Stimulated activated CD8-positive, alpha-beta memory T cell treated with anti-CD3 and anti-CD28 coated beads, Interleukin-7, amount 100 ng/mL, for 24 hours (primary cell): ENCODE measurements at regions not wholly inside any gene's neighbourhood (a gene's known extent, or its start where the extent isn't known, plus 50 kb on each side); places are given as distances from the start of the nearest gene placed in this dataset.

Experiments
- DNase-seq: peaks from one replicate; pipeline ENCODE4 v3.0.0-alpha.2; 2020; ENCODE audit warnings: low read depth

DNA sequence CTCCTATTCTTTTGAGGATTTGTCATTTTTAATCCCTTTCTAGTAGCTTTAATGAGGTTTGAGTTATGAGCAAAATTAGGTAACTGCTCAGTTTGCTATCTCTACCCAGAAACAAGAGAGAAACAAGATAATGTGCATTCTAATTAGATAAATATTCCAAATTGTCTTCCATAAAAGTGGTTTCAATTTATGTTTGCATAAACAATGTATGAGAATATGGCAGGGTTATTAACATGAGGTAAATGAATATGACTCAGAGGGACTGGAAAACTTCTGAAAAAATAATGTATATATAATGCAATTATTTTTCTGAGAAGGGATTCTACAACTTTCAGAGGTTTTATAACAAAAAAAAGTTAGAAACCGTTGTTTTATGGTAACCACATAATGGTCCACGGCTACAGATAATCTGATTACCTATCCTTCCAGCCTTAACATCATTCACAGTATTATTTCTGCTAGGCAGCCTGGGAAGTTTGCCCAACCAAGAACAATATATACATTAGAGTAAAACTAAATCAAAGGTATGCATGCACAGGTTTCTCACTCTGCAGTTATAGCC lies 101.2 kb downstream of the CRPPA start:
- no peak for DNase-seq

DNA sequence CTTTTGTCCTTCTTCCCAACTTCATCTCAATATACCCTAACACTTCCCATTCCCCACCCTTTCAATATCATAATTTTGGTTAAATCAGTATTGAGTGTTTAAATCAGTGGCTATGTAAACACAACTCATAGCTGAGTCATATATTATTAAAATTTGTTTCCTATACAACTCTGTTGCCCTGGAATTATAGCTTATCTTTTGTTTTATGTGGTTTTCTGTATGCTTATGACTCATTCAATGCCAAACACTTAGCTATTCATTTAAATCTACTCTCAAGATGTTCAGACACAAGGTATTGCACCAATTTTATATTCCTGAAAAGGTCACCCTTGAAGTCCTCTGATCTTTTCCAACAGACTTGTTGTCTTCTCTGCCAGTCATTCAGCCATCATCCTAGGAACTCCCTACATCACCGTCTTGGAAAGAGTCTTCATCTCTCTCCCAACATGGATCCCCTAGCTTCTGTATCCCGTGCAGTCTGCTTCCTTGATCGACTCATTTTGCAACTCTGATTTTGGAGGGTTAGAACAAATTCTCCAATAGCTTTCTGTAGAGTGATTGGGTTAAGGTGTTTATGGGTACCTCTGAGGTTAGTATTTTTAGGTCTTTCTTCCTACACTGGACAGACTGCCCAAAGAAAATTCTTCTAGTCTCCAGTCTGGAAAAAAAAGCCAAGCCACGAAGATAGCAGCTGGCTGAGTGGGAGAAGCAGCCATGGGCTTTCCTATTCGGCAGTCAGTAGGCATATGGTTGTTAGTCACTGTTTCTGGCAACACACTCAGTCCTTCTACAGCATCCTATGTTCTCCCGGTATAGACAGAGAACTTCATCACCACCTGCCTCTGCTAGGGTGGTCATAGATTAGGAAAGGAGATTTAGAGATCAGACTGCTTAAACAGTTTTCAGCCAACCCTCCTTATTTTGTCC lies 102.1 kb downstream of the CRPPA start:
- DNase-seq, result no peak

DNA sequence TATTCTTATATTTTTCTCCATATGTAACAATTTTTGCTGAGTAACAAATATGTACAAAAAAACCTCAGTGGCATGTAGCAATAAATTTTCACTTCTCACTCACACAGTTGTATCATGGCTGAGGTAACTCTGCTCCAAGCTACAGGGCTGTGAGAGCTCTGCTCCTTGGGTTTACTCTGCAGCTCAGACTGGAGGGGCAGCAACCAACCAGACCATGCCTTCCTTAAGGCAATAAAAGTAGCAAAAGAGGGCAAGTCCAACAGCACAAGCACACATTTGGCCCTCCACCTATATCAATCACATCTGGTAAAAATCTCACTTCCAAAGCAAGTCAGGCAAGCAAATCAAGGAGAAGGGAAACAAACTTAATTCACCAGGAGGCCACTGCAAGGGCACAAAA lies 102.9 kb downstream of the CRPPA start:
- DNase-seq, result no peak

DNA sequence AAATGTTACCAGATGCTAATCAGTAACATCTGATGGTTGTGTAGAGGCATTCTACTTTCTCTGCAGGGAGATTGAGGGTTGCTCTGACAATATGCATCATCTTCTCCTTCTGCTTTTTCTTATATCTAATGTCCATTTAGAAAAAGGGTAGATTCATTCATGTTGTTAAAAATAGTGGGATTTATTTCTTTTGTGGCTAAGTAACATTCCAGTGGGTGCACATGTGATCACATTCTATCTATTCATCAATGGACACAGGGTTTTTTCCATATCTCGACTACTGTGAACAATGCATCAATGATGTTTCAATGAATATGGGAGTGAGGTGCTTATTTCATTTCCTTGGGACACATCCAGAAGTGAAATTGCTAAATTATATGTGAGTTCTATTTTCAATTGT lies 103.9 kb downstream of the CRPPA start:
- no peak for DNase-seq

DNA sequence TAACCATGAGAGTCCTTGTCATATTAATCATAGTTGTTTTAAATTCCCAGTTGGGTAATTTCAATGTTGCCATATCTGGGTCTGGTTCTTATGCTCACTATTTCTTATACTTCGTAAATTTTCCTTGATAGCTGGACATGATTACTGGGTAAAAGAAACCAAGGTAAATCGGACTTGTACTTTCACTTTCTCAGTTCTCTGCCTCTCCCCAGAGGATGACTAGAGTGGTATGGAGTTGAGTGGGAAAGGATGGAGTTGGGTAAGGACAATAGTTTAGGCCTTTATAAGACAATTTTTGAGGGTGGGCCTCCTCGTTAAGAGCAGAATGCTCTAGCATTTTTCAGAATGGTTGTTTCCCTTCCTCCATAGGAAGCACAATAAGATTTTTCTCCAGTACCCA lies 106.1 kb downstream of the CRPPA start:
- DNase-seq, result no peak

DNA sequence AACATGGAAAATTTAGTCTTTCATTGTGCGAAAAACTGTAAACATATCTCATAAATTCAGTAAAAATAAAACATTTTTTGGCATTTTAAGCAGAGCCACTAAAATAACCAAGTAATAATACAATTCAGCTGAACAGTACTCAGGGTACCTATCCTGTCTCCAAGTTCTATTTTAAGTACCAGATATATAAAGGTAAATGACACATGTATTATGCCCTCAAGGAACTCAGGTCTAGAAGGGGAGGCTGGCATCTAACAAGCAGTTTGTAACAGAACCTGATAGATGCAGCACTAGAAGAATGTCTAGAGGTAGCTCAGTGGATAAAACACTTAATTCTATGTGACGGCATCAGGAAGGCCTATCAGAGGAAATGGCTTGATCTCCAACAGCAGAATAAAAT lies 112.2 kb downstream of the CRPPA start:
- no peak for DNase-seq

DNA sequence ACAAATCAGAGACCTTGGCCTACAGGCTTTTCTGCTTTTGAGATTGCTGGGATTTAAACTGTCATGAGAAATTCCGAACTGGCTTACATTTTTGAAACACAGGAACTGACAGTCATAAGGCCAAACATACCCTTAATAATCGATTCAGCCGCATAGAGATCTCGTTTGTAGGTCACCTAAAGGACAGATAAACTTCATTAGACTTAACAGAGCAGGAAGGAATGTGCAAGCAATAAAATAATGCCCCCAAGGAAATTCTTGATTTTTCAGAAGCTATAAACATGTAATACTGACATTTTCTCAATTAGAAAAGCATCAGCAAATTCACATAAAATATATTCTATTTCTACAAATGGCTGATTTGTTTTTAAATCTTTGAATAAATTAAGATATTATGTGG lies 120.0 kb downstream of the CRPPA start:
- DNase-seq, result no peak

DNA sequence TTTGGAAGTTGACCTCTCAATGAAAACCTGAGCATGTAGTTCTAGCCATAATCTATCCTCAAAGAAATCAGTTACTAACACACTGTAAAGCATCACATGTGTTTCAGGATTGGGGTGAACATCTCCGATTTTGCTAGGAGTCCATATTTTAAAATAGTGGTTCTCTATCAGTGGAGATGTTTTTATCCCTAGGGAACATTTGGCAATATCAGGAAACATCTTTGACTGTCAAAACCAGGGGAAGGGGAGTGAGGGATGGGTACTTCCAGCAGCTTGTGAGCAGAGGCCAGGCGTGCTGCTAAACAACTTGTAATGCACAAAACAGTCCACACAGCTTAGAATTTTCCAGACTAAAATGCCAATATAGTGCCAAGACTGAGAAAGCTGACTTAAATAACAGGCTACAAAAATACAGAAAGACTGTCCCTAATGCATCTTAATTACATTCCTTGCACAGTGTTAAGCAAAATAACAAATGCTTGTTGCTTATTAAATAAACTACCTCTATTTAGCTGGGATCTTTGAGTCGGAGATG lies 120.9 kb downstream of the CRPPA start:
- no peak for DNase-seq

DNA sequence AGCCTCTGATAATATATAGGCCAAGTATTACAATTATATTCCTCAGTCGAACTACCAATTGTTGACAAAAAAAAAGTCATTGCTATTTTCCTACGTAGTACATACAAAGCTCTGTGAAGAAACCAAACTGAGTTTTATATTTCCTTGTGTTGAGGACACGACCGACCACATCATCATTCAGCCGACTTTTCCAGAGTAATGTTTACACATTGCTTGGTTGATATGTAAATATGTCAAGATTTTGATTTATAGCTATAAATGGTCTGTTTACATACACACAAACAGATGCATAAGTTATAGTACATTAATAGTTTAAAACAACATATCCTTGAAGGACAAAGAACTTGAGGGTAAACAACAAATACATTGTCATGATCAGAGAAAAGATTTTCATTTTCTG lies 121.5 kb downstream of the CRPPA start:
- DNase-seq, result no peak

DNA sequence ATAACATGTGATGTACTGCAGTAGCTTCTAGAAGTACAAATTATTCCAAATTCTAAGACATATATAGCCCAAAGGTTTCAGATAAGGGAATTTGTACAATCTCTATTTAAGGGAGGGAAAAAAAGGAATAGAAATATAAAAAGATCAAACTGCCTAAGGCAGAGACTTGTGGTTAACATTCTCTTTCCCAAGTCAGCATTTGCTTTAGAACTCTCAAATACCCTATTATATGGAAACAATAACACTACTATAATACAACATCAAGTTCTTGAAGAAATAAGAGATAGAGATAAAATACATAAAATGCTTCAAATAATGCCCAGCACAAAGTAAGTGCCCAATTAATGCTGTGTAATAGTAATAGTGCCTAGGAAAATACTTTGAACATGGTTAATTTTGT lies 123.1 kb downstream of the CRPPA start:
- no peak for DNase-seq

DNA sequence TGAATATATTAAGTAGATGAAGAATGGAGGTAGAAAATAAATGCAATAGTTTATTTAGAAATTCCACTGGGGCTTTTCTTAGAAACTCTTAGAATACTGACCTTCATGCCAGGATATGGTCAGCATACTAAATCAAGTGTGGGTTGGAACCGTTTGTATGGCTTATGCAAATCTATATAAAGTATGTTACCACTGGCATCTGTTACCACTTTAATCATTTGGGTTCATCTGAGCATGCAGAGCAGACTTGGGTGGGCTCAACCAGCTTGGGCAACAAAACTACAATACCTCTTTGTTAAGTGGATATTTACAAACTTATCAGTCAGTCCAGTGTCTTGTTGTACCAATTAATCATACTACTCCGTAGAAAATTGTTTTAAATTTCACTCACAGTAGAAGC lies 125.8 kb downstream of the CRPPA start:
- no peak for DNase-seq

DNA sequence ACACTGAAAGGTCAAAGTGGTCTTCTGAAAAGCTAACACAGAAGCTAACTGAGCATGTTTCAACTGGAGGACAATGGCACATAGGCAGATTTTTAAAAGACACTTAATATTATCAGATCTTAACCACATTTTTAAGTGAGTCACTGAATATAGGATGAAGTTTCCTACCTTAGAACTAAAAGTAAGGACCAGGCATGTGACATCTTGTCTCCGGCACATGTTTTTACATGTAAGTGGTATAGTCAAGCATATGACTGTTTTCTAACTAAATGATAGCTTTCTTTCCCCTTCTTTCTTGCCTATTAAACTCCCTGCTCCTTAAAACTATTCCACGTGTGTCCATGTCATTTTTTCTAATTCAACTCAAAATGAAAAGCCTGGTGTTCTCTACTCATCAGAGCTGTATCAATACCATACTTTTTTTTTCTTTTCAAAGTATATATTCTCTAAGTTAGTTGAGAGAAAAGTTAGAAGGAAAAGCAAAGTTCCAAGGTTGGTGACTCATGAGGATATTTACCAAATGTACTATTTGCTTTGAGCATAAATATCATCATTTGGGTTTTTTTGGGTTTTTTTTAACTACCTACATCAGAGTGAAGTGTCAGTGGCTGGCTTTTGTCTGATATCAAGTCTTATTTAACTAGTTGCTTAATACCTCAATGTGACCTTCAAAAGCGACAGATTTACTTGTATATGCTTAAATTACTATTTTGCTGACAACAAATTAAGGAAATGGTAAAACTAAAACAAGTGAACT lies 127.5 kb downstream of the CRPPA start:
- DNase-seq, result no peak

DNA sequence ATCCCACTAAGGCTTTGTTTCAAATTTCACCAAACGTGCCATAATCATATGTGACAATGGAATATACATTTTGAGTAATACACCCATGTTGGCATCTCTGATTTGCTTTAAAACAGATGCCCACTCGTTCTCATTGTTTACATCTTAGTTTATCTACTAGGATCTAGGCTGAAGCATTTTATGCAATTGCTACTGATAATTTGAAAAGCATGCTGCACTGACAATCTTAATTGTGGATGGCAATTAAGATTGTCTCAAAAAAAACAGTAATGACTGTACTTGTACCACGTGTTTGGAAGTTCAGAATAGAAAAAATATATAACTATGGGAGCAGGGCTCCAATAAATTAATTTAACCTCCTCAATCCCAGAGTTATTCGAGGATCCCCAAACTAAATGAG lies 136.8 kb downstream of the CRPPA start:
- no peak for DNase-seq

DNA sequence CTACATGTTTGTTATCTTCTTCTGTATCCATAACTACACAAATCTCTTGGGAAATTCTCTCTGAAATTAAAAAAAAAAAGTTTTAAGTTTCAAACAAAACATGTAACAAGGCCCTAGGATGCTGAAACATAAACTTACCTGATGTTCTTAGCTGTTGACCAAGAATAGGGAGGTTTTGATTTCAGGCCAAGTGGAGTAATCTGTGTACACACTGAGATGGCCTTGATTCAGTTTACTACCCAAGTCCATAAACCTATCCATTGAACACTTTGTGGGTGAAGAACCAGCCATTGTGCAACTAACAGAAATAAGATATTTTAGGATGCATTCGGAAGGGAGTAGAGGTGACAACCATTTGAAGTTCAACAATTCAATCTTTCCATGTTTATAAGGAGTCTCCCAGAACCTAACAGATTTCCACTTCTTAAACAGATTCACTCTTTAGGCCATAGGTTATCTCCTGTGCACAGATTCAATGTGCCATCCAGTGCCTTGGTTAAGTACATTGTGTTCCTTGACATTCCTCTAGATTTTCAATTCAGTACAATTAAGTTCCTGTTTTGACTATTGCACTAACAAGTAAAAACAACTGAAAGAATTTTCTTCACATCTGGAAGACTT lies 143.1 kb downstream of the CRPPA start:
- no peak for DNase-seq

DNA sequence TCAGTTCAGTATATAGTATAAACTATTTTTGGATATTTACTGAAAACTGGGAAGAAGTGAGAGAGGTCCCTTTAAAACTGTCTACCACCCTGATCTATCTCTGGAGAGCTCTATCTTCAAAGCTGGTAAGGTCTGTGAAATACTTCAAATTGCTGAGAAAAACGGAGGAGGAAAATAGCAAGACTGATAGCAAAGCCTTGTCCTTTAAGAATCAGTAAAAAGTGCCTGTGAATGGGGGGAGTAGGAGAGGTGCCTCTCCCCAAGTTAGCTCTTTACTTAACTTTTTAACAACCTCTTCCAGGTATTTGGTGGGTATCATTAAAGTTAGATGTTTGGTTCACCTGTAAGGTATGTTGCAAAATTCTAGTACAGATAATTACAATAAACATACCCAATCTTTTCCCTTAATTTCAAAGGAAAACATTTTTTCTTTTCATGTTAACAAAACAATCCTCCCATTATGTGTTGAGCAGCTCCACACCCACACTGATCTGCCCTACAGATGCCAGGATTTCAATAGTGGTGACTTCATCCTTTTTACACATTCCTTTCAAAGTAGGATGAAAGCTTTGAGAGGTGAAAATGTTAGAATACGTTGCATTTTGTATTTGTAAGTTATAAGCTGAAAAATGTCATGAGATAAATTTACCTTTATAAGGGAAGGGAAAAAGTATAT lies 149.2 kb downstream of the CRPPA start:
- DNase-seq, result no peak

DNA sequence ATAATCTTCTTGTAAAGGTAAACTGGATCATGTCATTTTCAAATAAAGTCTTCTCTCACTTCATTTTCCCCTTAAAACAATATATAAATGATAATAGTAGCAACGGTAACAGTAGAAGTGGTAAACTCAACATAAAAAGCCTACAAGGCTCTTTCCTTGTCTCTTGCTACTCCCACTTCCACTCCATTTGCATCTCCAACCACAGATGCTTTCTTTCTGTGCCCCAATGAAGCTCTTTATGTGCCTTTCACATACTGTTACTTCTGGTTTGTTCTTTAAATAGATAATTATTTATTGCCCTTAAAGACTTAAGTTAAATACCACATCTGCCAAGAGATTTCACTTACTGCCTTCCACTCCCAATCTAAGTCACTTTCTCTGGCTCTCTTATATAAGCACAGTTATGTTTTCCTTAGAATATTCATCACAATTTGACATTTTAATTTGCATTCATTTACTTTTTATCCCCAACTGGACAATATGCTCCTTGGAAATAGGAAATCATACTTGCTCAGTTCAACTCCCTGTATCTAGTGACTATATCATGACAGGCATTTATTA lies 149.9 kb downstream of the CRPPA start:
- DNase-seq, result no peak

DNA sequence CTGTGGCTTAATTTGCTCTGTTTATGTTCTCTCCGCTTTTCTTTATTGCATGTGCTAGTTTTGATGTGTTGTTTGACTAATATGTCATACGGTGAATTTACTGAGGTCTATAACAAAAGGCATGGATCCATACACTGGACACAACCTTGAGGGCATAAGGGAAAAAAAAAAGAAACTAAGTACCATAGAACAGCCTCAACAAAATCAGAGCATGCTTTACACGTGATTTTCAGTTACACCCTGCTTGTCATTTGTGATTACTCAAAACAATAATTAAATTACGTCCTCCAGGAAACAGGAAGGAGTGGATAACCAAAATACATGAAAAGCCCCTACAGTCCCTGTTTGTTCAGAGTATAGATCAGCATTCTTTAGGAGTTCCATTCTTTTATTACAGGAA lies 150.5 kb downstream of the CRPPA start:
- DNase-seq, result no peak

DNA sequence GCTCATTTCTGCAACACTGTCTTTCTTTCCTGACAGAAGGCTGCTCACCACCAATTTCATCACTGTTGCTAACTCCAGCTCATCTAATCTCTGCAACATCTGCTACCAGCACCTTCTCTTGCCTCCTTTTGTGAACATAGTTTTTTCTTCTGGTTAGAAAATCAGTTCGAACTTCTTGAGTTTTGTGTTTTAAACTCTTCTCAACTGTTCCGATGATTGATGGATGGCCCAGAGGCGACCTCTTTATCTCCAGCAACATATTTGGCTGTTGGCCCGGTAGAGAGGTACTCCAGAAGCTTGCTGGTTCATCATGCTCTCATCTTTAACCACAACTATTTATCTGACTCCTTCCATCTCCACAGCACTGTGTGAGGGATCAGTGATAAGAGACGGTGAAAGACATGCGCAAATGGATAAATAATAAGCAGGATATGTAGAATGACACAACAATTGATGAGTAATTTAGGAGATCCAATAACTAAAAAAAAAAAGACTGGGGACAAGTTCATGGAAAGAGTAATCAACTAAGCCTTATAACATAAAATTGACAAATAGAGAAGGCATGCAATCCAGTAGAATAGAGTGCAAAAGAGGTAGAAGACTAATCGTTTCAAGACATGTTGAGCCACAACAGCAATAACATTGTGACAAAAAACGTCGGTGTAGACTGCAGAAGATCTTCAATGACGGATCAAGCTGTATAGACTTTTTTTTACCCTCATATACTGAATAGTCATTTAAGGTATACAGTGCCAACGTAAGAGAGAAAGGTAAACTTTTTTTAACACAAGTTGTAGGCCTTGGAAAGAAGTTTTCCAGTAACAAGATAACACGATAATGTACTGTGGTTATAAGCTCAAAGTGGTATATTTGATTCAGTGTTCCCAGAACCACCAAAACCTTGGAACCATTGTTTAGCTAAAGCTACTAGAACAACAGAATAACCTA lies 152.2 kb downstream of the CRPPA start:
- DNase-seq, result no peak

DNA sequence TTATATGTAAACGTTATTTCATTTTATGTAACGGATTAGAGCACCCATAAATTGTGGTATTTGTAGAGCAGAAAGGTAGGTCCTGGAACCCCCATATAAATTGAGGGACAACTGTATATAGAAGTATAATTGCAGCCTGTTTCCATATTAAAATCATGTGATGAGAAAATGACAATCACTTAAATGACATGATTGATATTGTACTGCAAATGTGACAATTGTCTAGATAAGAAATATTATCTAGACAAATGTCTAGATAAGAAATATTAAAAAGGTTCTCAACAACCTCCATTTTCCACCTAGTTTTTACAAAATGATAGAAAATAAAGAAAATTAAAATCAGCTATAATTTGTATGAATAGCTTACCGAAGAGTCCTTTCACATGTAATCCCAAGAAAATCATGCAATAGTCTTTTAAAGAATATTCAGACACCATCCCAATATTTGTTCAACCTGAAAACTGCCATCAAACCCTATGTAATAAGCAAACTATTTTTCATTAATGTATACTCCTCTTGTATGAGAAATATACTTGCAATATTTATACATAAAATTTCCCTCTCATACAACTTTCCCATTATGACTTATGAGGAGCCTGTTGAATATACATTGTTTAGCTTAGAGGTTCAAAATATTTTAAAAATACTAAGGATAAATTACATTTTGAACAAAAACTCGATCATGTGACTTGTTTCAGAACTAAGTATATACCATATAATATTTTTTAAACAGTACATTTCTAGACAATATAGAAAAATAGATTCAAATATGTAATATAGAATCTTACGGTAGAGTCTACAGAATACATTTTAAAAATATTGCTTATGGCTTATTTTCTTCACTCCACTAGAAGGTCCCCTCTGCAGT lies 153.2 kb downstream of the CRPPA start:
- DNase-seq, result no peak
